HK-2 (cell line): ENCODE measurements at regions not wholly inside any gene's neighbourhood (a gene's known extent, or its start where the extent isn't known, plus 50 kb on each side); places are given as distances from the start of the nearest gene placed in this dataset.
"Not testable (repeated sequence)": the region's sequence is repeated elsewhere in the genome, so short reads cannot be mapped to it uniquely, and the experiment has no call there.

ENCODE experiments used
- DNase-seq: peaks from one replicate; pipeline ENCODE4 v3.0.0-alpha.2; 2018; ENCODE audit not compliant: unreplicated experiment

DNA sequence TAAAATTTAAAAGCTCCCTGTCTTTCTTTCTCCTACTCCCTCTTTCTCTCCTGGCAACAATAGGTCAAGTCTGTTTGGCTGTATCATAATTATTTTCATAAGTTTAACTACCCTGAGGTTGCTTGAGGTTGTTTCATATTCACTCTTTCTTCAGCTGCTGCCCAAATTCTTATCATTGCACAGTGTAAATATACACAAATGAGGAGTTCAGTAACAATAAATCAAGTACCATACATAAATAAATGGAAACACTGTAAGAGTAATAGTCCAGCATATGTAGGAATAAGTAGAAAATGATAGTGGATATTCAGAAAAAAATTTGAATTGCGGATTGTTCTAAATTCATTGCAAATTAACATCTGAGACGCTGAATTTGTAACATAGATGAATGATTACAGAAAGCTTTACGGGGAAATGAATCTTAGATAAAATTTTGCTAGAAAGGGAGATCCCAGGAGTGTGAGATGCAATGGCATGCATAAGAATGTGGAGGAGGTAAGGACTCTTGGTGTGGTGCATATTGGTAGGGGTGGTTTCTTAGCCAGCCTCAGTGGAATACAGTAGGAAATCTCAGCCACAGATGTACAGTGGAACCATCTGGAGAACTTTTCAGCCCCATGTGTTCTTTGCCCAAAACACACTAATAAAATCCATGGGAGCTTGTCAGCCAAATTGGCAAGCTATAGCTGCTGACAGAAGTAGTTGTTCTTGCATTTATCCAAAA lies 480.7 kb downstream of the HTR1B start:
- no peak for DNase-seq

DNA sequence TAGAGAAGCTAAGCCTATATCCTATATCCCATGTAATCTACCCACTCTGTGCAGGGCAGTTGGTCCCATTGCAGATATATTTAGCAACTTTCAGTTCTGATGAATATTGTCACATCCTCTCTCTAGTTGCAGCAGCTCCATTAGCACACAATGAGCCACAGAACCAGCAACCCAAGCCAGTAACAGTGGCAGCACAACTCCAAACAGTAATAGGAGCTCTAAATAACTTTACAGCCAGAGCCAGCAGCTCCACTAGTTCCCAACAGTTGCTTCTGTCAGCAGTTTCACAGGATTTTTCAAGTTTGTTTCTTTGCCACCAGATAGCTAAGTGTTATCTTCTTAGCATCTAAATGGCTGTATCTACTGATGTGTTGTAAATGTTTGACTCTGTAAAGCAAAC lies 490.8 kb downstream of the HTR1B start:
- no peak for DNase-seq

DNA sequence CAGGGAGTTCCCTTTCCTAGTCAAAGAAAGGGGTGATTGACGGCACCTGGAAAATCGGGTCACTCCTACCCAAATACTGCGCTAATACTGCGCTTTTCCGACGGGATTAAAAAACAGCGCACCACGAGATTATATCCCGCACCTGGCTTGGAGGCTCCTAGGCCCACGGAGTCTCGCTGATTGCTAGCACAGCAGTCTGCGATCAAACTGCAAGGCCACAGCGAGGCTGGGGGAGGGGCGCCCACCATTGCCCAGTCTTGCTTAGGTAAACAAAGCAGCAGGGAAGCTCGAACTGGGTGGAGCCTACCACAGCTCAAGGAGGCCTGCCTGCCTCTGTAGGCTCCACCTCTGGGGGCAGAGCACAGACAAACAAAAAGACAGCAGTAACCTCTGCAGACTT lies 504.1 kb downstream of the HTR1B start:
- not testable (repeated sequence) for DNase-seq

DNA sequence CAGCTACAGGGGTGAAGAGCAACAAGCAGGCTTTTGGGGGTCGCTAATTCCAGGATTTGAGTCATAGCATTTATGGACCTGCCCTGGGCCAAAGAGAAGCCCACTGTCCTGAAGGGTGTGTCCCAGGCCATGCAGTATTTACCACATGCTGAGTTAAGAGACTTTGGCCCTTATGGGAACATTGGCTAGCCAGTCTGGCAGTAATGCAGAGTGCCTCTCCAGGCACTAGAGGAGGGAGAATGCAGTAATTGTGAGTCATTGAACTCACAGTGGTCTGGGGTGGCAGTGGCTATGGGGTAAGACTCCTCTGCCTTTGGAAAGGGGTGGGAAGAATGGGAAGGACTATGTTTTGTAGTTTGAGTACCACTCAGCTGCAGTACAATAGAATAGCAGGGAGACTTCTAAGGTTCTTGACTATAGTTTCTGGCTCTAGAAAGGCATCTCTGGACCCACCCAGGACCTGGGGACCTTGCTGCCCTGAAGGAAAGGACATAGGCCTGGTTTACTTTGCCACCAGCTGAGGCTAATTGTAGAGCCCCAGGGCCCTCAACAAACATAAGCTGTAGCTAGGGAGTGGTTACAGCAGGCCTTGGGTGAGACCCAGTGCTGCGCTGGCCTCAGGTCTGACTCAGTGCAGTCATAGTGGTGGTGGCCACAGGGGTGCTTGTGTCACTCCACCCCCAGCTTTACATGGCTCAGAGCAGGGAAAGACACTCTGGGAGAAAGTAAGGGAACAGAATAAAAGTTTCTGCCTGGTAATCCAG lies 520.9 kb downstream of the HTR1B start:
- no peak for DNase-seq

DNA sequence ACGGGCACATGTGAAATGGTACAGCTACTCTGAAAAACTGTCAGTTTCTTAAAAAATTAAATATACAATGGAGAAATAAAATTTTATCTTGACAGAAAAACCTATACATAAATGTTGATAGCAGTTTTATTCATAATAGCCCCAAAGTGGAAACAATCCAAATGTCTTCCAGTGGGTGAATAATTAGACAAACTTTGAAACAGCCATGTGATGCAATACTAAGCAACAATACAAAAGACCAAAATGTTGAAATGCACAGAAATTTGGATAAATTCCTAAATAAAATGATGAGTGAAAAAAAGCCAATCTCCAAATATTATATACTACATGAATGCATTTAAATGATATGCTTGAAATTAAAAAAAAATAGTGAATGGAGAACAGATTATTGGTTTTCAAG lies 523.1 kb downstream of the HTR1B start:
- DNase-seq = no peak

DNA sequence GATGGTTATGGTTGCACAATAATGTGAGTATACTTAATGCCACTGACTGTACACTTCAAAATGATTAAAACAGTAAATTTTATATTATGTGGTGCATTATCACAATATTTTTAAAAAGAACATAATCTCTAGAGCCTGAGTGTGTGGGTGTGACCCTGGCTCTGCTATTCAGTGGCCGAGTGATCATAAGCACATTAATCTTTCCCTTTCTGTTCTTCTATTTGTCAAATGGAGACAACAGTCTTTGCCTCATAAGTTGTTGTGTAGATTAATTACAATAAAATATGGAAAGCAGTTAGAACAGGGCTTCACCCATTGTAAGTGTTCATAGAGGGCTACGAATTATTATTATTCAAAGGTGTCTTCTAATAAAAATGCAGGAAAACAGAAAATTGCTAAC lies 548.6 kb downstream of the HTR1B start:
- DNase-seq = no peak

DNA sequence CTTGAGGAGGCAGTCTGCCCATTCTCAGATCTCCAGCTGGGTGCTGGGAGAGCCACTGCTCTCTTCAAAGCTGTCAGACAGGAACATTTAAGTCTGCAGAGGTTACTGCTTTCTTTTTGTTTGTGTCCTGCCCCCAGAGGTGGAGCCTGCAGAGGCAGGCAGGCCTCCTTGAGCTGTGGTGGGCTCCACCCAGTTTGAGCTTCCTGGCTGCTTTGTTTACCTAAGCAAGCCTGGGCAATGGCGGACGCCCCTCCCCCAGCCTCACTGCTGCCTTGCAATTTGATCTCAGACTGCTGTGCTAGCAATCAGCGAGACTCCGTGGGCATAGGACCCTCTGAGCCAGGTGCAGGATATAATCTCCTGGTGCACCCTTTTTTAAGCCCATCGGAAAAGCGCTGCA lies 557.8 kb downstream of the HTR1B start:
- DNase-seq = not testable (repeated sequence)

DNA sequence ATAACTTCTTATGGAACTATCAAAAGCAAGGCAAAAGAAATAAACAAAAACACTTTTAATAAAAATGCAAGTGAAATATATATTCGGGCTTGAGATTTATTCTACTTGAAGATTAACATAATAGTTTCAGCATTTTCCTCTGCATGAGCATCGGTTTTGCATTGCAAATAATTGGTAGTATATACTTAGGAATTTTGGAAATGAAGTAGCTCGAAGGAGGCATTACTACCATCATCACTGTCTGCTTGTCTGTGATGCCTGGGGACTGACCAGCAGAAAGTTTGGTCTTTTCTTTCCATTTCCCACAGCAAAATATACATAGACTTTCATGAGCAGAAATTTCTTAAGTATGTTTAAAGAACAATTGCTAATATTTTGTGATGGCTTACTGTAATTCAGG lies 570.7 kb downstream of the HTR1B start:
- DNase-seq = no peak

DNA sequence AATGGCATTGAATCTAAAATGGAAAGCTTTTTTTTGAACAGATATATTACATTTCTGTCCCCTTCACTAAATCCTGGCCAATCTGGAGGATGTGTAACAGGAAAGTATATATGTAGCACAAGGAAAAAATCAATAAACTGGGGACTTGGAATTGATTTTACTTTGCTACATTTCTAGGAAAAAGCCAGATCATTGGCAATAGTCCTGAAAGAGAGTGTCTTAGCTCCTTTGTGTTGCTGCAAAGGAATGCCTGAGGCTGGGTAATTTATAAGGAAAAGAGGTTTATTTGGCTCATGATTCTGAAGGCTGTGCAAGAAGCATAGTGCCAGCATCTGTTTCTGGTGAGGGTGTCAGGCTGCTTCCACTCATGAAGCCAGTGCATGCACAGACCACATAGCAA lies 574.9 kb downstream of the HTR1B start:
- DNase-seq = no peak

DNA sequence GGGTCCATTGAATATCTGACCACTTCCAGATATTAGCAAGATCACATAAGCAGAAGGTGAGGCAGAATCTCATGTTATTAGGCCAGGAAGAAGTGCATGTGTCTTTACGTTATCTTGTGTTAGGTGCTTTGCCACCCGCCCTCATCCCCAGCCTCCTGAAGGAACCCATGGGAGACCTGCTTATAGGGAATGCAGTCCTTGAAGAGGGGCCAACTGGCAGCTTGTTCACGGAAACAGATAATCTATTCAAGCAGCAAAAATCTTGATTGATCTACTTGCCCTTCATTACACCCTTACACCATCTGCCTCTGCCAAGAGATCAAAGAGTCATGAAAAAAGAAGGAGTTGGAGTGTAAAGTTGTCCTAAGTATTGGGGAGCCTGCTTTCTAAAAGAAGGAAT lies 576.4 kb downstream of the HTR1B start:
- DNase-seq = no peak

DNA sequence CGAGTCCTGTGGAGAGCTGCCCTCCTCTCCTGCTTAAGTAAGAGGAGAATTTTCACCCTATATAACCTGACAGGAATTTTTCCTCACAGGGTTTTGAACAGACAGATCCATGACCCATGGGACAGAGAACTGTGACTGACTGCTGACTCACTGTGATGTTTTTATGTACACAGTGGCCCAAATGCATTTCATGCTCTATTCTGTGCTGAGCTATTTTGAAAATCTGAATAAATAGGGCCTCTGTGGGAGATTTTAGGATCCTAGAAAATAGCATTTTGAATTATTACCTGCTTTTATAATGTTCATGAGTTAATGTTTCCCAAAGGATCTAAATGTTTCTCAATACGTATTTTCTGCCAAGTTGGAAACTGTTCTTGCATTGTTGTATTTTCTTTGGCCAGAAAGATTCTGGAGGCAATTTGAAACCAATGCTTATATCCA lies 577.4 kb downstream of the HTR1B start:
- no peak for DNase-seq

DNA sequence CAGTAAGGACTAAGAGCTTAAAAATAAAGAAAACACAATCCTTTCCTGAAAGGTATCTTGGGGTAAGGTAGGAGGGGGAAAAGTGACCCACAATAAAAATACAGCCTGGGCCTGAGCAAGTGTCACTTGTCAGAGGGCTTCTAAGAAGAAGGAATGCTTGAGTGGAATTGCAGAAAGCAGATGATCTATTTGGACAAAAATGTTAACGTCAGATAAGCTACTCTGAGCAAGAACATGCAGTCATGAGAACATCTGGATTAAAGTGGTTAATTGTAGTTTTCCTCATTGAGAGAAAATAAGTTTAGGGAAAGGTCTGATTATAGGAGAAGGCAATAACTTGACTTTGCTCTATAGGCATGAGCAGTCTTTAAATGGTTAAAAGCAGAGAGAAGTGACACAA lies 581.9 kb downstream of the HTR1B start:
- DNase-seq = no peak

DNA sequence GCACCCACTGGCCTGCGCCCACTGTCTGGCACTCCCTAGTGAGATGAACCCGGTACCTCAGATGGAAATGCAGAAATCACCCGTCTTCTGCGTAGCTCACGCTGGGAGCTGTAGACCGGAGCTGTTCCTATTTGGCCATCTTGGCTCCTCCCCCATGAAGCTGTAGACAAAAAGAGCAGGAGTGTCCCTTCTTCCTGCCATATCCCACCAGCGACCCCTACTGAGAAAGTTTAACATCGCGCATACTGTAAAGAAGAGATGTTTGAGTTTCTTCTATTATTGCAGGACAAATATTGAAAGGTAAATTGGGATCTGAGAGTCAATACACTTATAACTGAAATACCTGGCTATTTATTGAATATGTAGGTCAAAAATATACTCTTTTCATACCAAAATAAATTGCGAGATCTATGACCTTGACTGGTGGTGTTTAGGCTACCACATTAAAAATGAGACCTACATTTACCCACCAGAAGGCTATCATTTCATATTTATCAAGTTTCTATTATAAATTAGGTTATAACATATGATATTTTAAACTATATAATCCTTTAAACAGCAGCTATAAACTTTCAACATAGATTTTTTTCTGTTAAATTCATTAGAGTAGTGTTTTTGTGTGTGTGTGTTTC lies 586.3 kb downstream of the HTR1B start:
- DNase-seq = peak; percentile 54

DNA sequence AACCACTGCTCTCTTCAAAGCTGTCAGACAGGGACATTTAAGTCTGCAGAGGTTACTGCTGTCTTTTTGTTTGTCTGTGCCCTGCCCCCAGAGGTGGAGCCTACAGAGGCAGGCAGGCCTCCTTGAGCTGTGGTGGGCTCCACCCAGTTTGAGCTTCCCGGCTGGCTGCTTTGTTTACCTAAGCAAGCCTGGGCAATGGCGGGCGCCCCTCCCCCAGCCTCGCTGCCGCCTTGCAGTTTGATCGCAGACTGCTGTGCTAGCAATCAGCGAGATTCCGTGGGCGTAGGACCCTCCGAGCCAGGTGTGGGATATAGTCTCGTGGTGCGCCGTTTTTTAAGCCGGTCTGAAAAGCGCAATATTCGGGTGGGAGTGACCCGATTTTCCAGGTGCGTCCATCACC lies 586.9 kb downstream of the HTR1B start:
- not testable (repeated sequence) for DNase-seq

DNA sequence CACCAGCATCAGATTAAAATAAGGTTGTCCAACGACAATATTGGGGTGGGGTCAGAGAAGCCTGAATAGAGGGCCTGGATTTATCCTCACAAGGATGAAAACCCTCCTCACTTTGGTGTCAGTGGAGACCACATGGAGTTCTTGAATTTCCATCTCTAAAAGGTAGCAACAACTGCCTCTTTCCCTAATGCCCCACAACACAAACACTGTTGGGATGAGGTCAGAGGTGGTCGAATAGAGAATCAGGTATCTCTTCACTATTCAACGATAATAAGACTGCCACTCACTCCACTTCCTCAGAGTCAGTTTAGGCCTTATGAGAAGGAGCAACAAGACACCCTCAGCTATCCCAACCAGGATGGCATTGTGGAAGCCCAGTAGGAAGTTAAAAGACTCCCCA lies 596.1 kb downstream of the HTR1B start:
- DNase-seq = no peak

DNA sequence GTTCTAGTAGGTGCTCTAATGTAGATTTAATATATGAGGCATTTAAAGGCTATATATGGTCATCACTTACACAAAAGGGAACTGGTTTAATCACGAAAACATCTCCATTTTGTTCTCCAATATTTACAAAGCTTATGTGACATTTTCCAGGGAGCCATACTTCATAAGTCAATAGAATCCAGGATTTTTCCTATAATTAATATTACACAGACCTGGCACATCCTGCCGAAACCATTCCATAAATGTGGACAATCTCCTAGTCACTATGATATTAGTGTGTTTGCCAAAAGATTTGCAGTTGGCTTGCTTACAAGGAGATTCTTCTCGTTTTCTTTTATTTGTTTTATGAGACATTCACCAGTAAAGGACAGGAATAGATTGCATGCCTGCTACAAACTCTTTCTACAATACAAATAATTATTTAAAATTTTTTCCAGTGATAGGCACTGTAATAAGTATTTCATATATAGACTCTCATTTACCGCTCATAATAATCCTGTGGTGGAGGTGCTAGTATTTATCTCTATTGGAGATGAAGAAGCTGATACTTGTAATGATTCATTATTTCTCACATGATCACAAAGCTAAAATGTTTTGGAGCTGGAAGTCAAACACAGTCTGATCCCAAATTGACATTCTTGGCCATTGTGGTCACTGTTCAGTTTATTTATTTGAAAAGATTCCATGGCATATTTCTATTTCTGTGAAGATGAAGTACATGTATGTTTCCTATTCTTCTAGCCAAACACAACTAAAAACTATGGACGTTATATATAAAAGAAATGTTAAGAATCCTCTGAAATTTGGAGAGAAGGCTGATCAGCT lies 597.0 kb downstream of the HTR1B start:
- no peak for DNase-seq

DNA sequence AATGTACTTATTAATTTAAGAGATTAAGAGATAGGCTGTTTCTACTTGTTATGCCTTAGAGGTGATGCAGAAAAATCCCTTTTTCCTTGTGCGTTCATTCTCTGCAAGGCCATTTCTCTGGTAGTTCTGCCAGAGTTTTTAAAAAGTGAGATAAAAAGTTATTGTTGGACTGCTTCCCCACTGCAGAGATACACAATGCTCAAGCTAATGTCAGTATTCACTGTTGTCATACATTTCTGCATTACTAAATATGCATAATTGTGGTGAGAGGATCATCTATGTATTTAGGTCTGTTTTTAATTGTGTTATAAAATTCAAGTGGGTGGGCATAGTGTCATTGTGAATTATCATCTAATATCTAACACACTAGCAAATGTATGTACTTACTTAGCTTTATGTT lies 600.4 kb downstream of the HTR1B start:
- no peak for DNase-seq

DNA sequence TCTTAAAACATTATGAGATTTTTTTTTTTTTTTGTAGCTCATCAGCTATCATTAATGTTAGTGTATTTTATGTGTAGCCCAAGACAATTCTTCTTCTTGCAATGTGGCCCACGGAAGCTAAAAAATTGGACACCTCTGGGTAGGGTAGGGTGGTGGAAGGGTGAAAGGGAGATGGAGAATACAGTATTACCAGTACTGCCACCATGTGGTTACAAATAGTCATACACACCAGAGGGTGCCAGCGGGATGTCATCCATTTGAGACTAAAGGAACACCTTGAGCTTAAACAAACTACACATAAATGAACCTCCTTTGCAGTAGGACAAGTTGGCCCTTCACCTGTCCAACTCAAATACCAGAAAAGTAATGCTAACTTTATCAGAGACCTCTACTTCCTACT lies 601.9 kb downstream of the HTR1B start:
- DNase-seq = peak; percentile 5

DNA sequence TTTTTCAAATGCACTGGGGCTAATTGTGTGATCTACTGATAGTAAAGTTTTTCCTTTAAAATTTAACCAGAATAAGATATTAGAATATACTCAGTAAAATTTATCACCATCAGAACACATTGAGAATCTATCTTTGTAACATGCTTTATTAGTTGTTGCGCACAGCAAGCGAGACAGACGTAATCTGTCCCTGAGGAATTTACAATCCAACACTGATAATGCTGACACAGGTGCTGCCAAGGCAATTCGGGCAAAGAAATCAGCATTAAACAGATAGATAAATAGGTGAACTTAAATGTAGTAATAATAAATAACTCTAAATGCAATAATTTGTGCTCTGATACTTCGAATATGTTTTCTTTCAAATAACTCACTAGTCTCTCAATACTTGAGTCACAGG lies 607.2 kb downstream of the HTR1B start:
- DNase-seq = no peak

DNA sequence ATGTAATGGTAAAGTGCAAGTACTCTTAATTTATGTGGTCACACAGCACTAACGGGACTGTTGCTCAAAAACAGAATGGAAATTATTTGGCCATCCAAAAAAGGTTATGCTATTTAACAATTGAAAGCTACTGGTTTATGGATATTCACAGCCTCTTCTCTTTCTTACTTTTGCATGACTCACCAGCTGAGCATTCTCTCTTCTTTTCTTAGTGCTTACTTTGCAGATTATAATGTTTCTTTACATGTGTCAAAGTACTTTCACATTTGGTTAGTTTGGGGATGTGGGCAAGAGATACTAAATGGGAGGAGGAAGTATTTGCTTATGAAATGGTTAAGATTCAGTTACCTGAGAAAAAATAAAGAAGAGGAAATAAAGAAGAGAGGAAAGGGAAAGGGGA lies 610.5 kb downstream of the HTR1B start:
- no peak for DNase-seq

DNA sequence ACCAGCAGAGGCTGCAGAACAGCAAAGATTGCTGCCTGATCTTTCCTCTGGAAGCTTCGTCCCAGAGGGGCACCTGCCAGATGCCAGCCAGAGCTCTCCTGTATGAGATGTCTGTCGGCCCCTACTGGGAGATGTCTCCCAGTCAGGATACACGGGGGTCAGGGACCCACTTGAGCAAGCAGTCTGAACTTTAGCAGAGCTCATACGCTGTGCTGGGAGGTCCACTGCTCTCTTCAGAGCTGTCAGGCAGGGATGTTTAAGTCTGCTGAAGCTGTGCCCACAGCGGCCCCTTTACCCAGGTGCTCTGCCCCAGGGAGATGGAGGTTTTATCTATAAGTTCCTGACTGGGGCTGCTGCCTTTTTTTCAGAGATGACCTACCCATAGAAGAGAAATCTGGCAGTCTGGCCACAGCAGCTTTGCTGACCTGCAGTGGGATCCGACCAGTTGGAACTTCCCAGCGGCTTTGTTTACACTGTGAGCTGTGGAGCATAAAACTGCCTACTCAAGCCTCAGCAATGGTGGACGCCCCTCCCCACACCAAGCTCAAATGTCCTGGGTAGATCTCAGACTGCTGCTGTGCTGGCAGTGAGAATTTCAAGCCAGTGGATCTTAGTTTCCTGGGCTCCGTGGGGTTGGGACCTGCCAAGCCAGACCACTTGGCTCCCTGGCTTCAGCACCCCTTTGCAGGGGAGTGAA lies 613.9 kb downstream of the HTR1B start:
- DNase-seq = peak; percentile 26
